CD4-positive, alpha-beta T cell treated with Interleukin-6 for 4 hours (primary cell): ENCODE measurements at regions not wholly inside any gene's neighbourhood (a gene's known extent, or its start where the extent isn't known, plus 50 kb on each side); places are given as distances from the start of the nearest gene placed in this dataset.
"Not testable (repeated sequence)": the region's sequence is repeated elsewhere in the genome, so short reads cannot be mapped to it uniquely, and the experiment has no call there.

Experiments
- DNase-seq: peaks from one replicate; pipeline ENCODE4 v3.0.0-alpha.2; 2020; ENCODE audit warnings: mixed read lengths

DNA sequence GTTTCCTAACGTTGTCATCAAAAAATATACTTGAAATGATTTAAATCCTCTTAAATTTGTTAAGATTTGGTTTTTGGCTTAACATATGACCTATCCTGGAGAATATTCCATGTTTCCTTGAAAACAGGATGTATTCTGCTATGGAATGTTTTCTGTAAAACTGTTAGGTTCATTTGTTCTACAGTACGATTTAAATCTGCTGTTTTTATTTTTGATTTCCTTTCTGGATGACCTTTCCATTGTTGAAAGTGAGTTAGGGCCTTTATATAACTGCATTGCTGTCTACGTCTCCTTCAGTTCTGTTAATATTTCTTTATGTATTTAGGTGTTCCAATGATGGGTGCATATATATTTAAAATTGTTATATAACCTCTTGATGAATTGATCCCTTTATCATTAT, 465.3 kb upstream of the ALCAM start:
- DNase-seq, result no peak

DNA sequence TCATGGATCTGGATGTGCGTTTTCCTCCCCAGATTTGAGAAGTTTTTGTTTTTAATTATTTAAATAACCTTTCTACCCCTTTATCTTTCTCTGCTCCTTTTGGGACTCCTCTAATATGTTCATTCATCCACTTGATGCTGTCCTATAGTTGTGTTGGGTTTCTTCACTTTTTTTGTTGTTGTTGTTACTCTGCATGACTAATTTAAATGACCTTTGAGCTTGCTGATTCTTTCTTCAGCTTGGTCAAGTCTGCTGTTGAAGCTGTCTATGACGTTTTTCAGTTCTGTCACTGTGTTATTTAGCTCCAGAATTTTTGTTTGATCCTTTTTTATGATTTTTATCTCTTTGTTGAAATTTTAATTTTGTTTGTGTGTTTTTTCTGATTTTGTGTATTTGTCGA, 463.6 kb upstream of the ALCAM start:
- DNase-seq, result no peak

DNA sequence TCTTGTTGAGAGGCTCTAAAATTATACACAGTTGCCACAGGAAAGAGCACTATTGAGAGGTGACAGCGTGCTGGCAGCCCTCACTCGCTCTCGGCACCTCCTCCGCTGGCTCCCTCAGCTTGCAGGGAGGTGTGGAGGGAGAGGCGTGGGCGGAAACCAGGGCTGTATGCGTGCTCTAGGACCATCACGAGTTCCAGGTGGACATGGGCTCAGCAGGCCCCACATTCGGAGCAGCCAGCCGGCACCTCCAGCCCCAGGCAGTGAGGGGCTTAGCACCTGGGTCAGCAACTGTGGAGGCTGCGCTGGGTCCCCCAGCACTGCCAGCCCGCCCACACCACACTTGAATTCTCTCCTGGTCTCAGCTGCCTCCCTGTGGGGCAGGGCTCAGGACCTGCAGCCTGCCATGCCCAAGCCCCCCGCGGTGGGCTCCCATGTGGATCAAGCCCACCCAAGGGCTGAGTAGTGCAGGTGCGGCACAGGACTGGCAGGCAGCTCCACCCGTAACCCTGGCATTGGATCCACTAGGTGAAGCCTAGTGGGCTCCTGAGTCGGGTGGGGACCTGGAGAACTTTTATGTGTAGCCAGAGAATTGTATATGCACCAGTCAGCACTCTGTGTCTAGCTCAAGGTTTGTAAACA, 460.6 kb upstream of the ALCAM start:
- DNase-seq, result no peak

DNA sequence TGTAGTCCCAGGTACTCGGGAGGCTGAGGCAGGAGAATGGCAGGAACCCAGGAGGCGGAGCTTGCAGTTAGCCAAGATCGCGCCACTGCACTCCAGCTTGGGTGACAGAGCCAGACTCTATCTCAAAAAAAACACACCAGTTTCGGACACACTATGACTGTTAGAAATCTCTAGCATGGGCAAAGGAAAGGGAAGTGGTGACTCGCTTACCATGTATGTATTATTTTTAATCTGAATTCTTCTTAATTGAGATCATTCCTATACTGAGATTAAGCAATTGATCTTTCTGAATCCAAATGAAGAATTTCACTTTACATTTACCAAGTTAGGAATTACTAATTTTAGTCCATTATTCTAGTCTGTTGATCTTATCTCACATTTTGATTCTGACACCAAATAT, 459.2 kb upstream of the ALCAM start:
- no peak for DNase-seq

DNA sequence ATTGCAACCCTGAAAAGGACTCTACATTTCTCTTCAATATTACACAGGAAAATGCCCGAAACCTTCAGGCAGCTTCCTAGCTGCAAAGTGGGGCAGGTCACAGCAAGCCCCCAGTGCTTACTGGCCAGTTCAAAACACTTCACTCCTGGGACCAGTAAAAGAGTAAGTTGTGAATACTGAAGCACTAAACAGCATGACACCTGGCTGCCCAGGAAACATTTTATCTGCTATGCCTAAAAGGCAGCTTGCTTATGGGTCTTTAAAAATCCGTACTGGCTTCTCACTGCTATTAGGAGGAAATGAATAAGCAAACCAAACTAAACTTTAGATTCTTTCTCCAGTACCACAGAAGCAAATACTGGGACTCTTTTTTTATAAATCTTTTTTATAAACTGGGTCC, 457.9 kb upstream of the ALCAM start:
- no peak for DNase-seq

DNA sequence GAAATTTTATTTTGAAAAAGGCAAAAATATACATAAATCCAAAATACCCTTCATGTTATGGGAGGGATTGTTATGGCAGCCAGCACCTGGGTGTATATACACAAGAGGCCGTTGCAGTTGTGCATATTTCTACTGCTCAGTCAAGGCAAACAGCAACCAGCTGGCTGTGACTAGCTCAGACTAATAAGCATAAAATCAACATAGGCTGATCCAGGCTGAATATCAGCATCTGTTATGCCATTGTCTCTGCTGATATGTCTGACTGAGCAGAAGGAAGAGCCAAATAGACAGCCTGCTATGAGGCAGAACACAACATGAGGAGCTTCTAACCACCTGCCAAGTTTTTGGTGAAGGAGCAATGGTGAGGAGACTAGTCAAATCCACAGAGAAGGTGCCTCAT, 457.5 kb upstream of the ALCAM start:
- DNase-seq, result no peak

DNA sequence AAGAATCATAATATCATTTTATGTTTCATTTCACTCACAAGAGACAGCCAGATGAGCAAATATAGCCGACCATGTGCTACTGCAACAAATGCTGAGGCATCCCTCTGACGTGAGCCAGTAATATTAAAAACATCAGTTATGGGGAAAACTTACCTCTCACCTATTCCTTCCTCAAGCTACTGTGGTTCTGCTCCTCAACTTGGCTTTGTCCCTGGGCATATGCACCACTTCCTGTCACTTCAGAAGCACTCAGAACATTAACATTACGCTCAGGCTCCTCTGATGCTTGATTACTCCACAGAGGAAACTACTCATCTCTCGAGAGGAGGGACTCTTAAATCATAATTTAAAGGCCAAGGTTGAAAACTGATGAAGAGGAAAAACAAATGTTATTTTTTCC, 457.0 kb upstream of the ALCAM start:
- DNase-seq, result no peak

DNA sequence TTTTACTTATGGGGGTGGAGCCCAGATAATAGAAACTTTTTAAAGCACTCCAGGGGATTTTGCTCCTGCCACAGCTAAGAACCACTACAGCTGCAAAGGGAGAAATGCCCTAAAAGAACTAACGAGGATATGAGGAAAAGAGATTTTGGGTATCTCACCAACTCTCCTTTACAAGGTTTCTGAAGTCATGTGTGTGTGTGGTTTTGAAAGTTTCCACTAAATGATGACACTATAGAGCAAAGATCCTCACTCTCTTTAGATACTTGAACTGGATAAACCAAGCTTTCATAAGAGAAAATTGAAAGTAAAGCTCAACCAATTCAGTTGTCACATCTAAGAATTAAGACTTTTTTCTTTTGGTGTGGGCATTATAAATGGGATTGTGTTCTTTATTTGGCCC, 455.3 kb upstream of the ALCAM start:
- no peak for DNase-seq

DNA sequence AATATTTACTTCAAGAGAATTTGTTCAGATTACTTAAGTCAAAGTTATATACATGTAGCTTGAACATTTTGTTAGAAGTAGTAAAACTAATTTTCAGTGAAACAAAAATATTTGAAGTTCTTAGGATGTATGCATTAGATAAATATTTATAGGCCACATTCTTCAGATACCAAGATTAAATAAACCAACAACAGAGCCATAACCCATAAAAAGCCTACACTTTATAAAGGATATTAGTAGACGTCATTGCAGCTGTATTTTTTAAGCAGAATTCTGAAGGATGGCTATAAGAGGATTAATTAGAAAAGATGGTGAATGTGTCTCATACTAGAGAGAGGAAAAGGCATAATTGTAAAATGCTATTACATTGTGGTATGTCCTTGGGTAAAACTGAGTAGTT, 449.7 kb upstream of the ALCAM start:
- no peak for DNase-seq

DNA sequence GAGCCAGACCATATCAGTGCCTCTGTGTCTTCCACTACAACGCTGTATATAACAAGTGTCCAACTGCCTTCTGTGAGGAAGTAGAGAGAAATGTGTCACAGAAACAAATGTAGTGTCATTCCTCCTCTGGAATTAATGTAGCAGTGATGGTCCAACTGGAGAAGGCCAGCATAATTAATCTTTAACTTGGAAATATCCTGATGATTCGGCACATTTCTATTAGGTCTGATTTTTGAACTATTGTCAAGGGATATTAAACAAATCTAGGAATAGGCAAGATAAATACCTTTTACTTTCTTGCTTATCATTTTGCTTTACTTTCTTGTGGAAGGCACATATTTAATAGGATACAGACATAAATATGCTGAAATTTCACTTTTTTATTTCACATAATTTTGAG, 446.2 kb upstream of the ALCAM start:
- DNase-seq, result no peak

DNA sequence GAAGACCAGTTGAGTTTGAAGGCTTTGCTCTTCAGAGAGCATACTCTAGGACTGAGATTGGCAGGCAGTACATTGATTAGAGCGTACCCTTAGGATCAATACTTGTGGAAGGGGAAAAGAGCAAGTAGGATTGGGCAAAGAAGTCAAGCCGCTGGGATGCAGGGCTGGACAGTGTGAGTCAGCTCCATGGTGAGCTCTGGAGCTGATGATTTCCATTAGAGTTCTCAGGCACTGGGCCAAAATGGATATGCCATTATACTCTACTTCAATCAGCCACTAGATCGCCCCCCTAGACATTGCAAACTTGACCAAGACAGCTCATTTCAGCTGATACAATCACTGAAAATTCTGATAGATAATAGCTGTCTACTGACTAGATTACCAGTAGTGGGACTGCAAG, 432.7 kb upstream of the ALCAM start:
- DNase-seq, result no peak

DNA sequence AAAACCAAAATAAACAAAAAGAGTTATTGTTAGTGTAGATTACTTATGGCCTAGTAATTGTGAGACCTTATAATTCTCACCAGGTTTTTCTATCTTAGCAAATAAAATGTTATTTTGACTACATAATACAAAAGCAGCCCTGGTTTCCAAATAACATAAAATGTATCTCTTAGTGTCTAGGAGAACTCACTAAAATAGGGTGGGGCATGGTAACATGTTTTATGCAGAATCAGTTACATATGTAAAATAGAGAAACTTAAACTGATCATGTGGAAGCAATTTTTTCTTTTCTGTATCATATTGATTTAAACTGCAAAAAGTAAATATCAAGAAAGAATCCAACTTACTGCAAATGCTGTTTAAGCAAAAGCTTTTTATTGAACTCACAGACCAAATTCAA, 431.1 kb upstream of the ALCAM start:
- no peak for DNase-seq

DNA sequence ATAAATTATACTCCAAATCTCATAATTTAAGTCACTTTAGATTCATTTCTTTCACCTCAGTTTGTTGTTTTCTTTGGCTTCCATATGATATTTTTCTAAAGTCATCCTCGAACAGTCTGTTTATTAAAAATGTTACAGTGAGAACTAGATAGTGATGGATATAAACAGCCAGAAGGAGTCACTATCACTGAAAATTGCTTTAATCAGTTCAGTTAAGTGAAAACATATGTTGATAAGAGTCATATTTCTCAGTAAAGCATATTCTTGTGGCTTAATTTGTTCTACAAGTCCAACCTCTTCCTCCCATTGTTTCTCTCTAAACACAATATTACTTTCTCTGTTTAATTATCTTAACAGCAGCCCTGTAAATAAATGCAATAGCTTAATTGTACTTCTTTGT, 427.5 kb upstream of the ALCAM start:
- DNase-seq, result no peak

DNA sequence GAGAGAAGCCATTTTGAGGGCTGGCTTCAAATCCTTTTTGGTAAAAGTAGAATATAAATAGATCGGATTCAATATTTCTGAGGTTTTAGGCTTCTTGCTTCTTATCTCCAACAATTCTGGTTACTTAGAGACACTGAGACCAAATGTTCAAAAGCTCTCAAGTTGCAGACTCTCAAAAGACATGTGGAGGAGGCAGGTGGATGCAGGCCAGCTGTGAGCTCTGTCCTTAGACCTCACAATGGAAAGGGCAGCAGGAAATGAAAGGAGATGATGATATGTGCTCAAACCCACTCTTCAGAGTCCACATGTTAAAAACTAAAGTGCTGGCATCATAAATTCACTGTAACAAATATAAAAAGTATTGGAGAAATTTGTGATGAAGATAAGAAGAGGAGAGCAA, 424.9 kb upstream of the ALCAM start:
- DNase-seq, result no peak

DNA sequence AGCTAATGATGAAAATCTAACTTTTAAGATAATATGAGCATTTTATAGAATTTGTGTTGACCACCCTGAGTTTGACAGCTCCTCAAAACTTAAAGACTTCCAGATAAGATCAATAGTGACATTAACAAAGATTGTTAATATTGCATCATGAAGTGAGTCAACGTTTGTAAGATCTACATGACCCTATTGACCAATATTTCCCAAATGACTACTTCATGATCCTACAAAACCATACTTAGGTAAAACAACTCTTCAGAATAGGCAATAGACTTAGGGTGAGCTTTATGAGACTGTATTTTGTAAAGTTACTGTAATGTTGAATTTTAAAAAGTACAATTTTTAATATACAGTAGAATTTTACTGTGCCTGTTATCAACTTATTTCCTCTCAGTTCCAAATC, 422.7 kb upstream of the ALCAM start:
- no peak for DNase-seq

DNA sequence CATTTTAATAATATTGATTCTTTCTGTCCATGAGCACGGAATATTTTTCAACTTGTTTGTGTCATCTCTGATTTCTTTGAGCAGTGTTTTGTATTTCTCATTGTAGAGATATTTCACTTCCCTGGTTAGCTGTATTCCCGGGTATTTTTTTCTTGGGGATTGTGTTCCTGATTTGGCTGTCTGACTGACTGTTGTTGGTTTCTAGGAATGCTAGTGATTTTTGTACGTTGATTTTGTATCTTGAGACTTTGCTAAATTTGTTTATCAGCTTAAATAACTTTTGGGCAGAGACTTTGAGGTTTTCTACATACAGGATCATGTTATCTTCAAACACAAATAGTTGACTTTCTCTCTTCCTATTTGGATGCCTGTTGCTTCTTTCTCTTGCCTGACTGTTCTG, 418.8 kb upstream of the ALCAM start:
- no peak for DNase-seq

DNA sequence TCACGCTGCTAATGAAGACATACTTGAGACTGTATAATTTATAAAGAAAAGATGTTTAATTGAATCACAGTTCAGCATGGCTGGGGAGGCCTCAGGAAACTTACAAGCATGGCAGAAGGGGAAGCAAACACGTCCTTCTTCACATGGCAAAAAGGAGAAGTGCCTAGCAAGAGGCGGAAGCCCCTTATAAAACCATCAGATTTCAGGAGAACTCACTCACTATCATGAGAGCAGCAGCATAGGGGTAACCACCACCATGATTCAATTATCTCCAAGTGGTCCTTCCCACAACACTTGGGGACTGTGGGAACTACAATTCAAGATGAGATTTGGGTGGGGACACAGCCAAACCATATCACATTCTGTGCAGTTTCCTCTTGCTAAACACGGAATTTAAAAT, 416.9 kb upstream of the ALCAM start:
- DNase-seq, result not testable (repeated sequence)

DNA sequence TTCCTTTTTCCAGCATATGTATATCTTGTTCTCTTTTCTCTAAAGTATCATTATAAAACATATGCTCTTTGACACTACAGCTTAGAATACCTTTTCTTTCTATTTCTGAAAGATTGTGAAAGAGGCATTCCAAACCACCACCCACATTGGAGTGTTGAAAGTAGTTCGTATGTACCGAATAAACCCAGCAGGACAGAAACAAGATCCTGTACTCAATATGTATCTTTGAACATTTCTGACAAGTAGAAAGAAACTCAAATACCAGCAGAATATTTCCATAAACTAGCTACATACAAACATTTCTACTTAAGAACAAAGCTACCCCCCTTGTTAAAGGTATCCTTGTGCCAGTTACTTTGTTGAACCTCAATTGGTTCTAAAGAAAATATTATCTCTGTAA, 415.3 kb upstream of the ALCAM start:
- DNase-seq, result no peak

DNA sequence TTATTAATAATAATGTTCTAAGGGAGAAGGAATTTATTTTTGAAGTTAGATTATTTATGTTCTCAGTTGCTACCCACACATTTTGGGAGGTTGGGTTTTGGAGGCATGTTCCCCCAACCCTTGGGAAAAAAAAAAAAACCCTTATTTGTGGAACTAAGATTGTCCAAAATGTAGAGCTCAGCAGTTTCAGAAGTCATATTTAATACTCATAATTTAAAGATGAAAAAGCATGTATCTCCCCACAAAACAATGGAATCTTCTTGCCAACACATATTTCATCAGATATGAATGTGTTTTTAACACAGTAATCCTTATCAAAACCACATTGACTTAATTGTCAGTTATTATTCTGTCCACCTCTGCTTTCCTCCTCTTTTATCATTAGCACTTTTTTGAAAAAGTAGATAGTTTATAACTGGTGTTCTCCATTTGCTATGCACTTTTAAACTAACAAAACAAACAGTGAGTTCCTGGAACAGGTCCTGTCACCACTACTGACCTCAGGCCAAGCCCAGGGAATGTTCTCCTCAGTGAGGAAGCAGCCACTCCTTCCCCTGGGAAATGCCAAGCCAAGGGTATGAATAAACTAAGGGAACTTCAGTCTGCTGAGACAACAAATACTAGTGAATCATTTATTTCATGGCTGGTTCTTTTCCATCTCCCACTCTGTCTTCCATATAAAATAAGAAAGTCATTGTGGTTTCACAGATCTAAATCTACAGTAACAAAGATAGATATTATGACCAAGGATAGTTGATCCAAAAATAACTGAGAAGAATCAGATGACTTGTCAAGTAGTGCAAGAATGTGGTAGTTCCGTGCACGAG, 414.4 kb upstream of the ALCAM start:
- DNase-seq, result no peak

DNA sequence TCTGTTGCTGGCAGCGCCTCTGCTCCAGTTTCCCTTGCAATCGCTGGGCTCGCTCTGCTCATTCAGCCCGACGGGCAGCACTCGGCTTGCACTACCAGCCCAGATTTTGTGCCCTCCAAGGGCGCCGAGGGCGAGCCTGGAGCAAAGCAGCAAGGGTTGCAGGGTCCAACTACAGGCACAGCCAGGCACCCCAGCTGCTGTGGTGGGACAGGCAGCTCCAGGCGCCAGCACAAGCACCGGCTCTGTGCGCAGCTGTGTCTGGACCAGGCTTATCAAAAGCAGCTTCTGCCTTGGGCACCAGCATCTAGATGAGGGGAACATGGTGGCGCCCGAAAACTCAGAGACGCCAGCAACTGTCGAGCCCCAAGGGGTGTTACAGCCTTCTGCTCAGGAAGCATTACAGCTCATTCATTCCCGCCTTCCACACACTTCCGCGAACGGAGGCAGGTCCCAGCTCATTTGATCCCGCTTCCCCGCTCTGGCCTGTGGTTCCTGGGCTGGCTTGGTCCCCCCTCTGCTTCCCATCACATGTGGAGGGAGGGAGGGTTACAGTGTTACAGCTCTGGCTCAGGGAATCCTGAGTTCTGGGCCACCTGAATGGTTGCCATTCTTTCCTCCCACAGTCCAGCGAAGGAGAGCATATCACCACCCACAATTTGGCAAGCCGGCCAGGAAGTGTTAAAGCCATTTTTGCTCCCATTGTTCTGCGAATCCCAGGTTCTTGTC, 409.9 kb upstream of the ALCAM start:
- DNase-seq, result no peak

DNA sequence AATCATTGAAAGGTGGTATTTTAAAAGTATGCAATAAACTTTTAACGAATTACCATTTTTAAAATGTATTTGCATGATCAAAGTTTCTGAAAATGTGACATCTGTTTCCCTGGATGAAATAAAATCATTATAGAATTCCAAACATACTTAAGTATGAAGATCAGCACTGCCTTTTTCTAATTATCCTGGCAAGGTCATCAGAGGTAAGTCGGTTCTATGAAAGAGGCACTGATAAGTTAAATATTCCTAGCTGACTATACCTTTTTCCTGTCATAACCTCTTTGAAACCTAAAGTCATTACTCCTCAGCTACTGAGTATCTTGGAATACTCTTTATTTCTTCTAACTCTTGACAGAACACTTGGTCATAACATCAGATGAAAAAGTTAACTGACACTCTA, 406.1 kb upstream of the ALCAM start:
- no peak for DNase-seq

DNA sequence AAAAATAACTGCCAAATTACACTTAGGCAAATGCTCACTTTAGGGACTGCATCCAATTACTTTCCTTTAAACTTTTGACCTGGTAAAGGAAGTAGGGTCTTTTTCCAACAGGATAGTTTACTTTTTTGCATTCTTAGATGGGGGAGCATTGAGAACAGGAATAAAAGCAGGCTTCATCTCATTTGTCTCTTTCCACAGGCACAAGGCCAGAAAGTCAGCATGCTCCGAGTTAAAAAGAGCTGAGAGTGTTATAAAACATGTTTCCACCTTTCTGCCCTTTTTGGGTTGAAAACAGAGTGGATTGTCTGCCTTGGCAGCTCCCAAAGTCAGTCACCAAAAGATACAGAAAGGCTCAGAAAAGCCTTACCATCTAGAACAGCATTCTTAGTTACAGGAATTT, 404.9 kb upstream of the ALCAM start:
- DNase-seq, result no peak

DNA sequence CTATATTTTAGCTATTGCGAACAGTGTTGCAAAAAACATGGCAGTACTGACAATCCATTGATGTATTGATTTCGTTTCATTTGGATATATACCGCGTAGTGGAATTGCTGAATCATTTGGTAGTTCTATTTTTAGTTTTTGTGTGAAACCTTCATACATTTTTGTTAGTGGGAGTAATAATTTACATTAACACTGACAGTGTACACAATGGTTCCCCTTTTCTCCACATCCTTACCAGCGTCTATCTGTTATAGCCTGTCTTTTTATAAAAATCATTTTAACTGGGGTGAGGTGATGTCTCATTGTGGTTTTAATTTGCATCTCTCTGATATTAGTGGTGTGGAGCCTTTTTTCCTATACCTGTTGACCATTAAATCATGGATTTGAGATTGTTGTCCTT, 392.4 kb upstream of the ALCAM start:
- DNase-seq, result no peak

DNA sequence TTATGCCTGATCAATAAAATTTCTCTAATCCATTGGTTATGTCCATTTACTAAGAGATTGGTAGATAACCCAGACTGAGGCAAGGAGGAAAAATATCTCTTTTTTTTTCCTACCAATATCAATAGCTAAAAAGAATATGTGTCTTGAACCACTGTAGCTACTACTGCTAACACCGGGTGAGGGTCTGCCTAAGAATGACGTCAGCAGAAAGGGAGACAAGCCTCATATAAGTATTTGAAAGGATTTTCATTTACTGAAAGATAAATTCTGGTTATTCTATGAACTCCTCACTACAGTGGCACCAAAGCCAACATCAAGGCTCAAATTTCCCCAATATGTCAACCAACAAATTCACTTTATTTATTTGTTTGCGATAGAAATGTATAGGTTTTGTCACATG, 389.0 kb upstream of the ALCAM start:
- DNase-seq, result no peak
